ENCODE measurements at regions not wholly inside any gene's neighbourhood (a gene's known extent, or its start where the extent isn't known, plus 50 kb on each side); places are given as distances from the start of the nearest gene placed in this dataset.
"Not testable (repeated sequence)": the region's sequence is repeated elsewhere in the genome, so short reads cannot be mapped to it uniquely, and the experiment has no call there.

DNA sequence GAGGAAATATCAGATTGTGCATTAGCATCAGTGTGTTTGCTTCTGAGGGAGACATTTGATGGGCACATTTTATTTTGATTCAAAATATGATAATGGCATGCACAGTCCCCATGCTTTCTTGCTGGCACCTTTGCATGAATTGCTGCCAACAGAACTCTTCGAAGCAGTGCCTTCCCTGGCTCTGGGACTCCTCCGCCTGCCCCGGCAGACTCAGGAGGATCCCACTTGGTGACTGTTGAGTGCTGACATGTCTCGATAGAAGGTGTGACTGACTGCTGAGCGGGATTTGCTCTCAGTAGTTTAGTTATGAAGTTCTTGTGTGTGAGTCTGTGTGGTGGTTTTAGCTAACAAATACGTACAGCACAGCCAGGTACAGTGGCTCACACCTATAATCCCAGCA is 239.7 kb downstream of the FGF9 start:
- intact Hi-C loops (cut with micrococcal nuclease): loop anchor here (5.0 kb wide), 1 partner anchor 367 kb away; no protein-coding TSS in a partner anchor

DNA sequence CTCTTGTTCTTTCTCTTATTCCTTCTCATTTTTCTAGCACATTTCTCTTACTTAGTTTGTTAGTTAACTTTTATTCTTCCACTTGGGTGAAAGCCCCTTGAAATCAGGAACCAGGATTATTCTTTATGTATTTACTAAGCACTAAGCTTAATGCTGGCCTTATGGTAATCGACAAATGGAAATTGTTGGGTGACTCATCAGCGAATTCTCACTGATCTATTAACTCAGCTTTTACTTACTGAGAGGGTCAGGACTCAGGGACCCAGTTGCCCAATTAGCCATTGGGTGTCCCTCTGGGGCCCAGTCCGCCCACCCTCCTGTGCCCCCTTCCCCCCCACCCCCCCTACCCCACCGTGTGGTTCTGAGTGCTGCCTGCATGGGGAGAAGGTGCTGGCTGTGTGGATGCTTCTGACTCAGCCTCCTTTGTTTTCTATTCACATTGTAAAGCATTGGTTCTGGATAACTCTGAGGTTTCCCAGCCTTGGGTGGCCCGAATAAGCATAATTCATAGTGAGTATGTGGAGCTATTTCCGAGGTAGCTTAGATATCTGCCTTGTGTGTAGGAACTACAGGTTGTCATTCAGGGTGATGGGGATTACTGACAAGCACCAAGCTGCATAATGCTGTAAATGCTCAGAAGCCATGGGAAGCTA is 240.9 kb downstream of the FGF9 start:
- intact Hi-C loops (cut with micrococcal nuclease): loop anchor here (5.0 kb wide), 1 partner anchor 366 kb away; no protein-coding TSS in a partner anchor

DNA sequence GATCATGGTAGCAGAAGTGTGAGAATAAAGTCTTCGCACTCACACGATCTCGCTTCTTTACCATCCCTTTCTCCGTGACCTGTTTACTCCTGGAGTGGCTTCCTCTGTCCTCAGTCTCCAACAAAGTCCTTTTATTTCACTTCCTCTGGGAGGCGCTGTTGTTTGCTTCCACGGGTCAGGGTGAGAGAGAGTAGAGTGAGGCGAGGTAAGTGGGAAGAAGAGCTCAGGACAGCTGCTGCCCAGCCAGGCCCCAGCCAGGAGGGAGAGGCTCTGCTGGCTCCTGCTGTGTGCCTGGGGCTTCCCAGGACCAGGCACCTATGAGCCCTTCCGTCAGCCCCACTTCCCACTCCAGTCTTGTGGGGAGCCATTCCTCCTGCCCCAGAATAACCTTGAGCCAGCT is 242.1 kb downstream of the FGF9 start:
- intact Hi-C loops (cut with micrococcal nuclease): loop anchor here (5.0 kb wide), 1 partner anchor 364 kb away; no protein-coding TSS in a partner anchor

DNA sequence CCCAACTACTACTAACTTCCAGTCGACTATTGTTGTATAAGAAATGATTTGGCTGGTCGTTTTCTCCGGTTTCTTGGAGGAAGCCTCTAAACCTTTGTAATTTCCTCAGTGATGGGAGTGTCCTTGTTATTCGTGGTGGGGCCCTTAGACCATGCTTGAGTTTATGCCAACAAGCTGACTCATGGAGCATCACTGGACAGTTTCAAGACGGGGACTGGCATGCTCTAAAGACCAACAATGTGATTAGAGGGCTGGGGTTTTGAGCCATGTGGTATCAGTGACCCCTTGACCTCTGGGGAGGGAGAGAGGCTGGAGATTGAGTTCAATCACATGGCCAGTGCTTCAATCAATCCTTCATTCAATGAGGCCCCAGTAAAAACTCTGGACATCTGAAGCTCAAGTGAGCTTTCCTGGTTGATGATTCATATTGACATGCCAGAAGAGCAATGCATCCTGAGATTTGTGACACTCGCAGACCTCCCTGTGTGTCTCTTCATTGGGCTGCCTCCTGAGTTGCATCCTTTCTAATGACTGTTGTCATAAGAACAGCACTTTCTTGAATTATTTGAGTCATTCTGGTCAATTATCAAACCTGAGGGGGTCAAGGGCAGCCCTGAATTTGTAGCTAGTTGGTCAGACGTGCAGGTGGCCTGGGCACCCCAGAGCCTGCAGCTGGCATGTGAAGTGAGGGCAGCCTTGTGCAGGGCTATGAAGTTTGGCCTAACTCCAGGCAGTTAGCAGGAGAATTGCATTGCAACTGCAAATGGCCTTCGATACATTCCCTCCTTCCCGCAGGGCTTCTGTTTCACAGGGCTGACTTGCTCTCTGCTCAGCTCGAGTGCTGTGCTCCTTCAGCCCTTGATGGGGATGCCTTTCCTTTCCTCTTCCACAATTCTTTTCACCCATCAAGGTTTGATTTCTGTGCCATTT is 246.5 kb downstream of the FGF9 start:
- intact Hi-C loops (cut with micrococcal nuclease): no loop called here

DNA sequence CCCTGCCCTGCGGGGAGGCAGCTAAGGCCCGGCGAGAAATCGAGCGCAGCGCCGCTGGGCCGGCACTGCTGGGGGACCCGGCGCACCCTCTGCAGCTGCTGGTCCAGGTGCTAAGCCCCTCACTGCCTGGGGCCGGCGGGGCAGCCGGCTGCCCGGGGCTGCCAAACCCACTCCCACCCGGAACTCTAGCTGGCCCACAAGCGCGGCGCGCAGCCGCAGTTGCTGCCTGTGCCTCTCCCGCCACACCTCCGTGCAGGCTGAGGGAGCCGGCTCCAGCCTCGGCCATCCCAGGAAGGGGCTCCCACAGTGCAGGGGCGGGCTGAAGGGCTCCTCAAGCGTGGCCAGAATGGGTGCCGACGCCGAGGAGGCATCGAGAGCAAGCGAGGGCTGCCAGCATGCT is 249.9 kb downstream of the FGF9 start:
- intact Hi-C loops (cut with micrococcal nuclease): not testable (repeated sequence)

DNA sequence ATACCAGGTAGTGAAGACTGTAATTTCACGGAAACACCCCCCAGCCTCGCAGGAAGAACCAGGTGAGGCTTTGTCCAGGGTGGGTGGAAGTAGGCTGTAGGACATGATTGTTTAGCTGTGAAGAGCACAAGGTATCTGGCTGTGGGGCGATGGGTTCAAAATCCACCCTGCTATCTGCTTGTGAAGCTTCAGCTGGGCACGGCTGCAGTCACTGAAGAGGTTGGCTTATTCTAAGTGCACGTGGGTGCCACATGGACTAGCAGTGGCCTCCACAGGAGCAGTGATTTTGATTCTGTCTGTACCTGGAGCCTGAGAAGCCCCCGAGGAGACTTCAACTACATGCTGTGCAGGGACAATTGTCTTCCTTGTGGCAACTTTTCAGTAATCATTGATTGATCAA is 254.1 kb downstream of the FGF9 start:
- intact Hi-C loops (cut with micrococcal nuclease): no loop called here

DNA sequence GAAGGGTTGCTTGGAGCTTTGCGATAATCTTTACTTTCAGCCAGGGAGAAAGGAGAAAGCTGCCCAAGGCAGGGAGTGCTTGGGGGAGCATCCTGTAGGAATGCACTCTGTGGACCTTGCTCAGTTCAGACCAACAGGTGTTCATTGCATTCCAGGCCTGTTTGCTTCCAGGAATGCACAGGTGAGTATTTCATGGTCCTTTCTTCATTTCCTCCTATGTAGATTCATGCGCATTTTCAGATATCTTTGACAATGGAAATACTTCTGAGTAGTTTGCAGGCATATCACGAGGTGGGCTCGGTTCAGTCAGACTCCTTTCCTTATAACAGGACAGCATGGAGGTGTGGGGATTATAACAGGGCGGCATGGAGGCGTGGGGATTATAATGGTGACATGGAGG is 254.8 kb downstream of the FGF9 start:
- intact Hi-C loops (cut with micrococcal nuclease): no loop called here

DNA sequence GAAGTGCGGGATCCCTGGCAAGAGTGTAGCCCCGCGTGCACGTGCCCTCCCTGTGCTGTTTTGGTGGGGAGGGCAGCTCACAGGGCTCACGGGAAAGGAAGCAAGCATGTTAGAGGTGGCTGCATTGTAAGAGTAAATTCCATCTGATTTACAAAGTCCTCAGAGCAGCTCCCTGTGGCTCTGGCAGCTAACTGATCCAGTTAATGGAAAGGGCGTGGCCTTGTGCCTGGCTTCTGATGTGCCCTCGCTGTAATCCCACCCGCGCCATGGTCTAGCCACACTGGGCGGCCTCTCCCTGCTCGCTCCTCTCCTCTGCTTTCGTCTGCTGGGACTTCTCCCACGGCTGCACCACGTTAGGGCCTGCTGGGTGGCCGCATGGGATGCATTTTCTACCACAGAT is 258.5 kb downstream of the FGF9 start:
- intact Hi-C loops (cut with micrococcal nuclease): no loop called here

DNA sequence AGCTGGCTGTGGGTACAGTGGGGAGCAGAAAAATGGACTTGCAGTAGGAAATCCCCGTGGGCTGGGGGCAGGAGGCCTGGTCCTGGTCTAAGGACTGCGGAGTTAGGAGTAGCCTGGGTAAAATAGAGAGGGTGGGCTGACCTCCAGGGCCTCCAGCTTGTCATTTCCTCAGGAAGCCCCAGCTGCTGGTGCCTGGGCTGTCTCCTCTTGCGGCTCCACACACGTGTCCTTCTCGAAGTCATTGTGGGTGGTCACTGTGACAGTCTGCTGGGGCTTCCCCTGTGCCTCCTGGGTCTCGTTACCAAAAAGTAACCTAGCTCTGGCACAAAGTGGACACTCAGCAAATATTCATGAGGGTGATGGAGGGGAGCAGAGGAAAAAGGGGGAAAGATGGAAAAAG is 259.7 kb downstream of the FGF9 start:
- intact Hi-C loops (cut with micrococcal nuclease): no loop called here

DNA sequence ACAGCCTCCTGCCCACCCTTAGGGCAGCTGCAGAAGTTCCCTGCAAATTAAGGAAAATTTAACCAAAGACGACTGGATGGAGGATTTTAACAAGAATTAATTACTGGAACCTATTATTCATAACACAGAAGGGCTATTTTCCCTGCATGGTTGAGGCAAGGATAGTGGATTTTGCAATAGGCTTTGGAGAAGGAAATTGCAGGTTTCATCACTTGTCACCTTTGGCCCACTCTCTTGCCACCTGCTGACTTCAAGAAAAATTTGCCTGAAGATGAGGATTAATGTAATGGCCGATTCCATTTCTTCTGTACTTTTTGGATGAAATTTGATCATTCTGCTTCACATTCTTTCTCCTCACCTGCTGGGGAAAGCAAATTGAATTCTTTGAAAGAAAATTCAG is 261.7 kb downstream of the FGF9 start:
- intact Hi-C loops (cut with micrococcal nuclease): no loop called here

DNA sequence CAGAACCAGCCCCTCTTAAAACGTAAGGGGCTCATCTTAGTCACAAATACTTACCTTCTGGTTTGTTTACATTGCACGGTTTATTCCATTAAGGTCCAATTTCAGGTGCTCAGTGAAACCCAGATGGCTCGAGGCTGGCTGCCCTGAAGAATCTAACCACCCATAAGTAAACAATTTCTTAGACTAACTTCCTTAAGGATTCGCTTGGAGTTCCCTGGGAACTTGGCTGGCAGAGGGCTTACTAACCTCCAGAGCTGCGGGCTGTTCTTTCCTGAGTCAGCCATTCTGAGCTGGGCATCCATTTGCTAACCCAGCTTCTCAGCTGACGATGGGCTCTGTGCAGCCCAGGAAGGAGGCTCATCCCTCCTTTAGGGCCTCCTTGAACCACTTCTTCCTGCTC is 262.1 kb downstream of the FGF9 start:
- intact Hi-C loops (cut with micrococcal nuclease): no loop called here

DNA sequence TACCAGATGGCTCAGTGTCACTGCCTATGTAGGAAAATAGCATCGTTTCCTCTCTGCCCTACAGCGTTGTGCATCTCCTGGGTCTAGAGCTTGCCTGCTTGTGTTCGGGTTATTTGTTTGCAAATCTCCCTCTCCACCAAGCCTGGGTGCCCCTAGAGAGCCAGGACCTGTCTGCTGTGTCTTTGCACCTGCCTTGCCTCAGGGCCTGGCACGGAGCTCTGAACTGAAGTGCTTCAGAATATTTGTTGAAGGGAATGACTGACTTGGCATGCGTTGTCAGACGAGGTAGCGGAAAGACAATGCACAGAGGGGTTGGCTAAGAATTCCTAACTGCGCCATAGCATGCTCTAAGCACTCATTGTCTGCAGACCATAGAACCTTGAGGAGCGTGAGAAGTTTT is 263.4 kb downstream of the FGF9 start:
- intact Hi-C loops (cut with micrococcal nuclease): no loop called here

DNA sequence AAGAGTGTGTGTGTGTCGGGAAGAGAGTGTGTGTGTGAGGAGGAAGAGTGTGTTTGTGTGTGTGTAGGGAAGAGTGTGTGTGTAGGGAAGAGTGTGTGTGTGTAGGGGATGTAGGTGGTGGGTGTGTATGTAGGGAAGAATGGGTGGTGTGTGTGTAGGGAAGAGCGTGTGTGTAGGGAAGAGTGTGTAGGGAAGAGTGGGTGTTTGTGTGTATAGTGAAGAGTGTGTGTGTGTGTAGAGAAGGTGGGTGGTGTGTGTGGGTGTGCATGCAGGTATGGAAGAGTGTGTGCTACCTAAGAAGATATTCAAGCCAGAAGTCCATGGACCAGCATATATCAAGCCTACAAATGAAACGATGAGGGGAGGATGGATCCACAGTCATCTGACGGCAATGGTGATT is 265.8 kb downstream of the FGF9 start:
- intact Hi-C loops (cut with micrococcal nuclease): no loop called here

DNA sequence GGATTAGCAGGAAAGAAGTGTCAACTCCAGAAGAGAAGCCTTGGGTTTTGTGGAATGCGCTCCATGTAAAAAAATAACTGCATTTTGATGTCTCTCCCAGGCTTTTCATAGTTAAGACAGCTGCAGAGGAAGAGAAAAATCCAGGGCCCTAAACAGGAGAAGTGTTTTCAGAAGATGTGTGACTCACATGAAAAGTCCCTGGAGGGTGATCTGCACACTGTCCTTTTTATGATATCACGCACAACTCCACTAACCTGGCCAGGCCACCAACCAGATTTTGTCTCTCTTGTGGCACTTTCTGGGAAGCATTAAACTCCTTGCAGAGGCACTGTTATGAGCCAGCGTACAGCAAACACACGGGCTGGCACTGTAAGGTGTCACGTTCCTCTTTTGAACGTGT is 267.3 kb downstream of the FGF9 start:
- intact Hi-C loops (cut with micrococcal nuclease): no loop called here

DNA sequence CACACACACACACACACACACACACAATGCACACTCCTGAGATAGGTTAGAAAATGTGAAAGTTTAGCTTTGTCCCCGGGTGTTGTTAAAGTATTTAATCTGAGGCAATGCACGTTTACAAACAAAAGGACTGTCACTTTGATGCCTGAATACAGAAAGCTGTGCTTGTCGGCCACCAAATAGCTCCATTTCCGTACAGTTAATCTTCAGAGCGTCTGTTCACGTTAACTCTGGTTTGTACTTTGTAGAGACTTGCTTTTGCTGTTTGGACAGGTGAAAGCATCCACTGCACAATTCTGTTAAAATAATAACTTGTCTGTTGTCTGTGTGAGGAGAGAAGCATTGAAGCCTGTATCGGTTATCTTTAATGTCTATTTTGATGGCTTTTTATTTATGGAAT is 267.8 kb downstream of the FGF9 start:
- intact Hi-C loops (cut with micrococcal nuclease): no loop called here

DNA sequence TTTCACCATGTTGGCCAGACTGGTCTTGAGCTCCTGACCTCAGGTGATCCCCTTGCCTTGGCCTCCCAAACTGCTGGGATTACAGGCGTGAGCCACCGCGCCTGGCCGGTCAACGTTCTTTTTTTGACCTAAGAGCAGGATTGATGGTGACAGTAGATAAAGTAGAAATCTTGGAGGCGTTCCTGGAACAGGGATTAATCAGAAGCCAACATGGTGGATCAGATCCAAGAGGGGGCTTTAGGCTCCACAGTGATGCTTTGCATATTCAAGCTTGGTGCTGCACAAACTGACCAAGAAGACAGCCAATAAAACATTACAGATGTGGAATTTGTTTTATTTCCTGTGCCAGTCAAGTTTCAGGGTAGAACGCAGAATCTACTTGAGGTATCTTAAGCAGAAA is 271.2 kb downstream of the FGF9 start:
- intact Hi-C loops (cut with micrococcal nuclease): no loop called here

DNA sequence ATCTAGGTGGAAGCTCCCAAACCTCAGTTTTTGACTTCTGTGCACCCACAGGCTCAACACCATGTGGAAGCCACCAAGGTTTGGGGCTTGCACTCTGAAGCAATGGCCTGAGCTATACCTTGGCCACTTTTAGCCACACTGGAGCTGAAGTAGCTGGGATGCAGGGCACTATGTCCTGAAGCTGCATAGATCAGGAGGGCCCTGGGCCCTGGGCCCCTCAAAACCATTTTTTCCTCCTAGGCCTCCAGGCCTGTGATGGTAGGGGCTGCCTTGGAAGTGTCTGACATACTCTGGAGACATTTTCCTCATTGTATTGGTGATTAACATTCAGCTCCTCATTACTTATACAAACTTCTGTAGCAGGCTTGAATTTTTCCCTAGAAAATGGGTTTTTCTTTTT is 273.7 kb downstream of the FGF9 start:
- intact Hi-C loops (cut with micrococcal nuclease): no loop called here

DNA sequence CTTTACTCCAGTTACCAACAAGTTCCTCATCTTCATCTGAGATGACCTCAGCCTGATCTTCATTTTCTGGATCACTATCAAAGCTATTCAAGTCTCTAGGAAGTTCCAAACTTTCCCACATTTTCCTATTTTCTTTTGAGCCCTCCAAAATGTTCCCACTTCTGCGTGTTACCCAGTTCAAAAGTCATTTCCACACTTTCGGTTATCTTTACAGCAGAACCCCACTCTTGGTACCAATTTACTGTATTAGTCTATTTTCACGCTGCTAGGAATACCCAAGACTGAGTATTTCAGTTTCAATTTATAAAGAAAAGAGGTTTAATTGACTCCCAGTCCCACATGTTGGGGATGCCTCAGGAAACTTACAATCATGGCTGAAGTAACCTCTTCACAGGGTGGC is 274.3 kb downstream of the FGF9 start:
- intact Hi-C loops (cut with micrococcal nuclease): no loop called here

DNA sequence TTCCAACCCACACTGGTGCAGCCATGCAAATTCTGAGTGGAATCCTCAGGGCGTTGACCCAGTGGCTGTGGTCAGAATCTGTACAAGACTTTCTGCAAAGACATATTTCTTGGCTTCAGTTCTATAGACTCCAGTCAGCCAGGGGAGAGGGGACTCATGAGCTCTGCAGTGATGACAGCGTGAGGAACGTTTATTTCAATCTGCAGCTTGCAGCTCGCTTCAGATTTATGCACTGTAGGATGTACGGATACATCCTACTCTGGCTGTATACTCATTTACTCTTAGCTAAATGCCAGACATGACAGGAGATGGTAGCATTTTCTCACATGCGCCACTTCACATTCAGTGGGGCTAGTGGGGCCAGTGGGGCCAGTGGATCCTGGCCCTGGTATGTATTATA is 276.1 kb downstream of the FGF9 start:
- intact Hi-C loops (cut with micrococcal nuclease): no loop called here

DNA sequence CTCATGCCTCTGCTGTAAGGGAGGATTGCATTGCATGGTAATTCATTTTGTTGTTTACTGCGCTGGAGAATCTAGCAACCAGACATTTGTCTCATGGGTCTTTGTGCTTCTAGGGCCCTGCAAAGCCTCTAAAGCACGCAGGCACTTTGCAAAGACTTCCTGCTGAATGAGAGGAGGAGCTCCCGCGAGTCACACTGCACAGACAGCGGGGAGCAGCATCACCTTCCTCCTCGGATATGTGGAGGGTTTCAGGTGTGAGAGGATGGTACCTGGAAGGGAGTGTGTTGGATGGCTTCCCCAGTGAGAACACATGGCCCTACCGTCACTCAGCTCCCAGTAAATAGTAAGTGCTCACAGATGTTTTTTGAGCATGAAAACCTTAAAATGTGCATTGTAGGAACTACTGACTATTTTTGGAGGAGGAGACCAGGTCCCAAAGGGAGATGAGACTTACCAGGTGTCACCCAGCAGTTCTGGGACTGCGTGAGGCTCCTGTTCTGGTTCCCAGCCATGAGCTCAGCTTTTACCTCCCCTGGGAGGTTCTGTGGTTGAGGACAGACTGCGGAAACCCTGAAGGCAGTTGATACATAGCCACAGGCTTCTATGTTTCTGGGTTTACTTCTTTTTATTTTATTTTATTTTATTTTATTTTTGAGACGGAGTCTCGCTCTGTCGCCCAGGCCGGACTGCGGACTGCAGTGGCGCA is 278.0 kb downstream of the FGF9 start:
- intact Hi-C loops (cut with micrococcal nuclease): no loop called here

DNA sequence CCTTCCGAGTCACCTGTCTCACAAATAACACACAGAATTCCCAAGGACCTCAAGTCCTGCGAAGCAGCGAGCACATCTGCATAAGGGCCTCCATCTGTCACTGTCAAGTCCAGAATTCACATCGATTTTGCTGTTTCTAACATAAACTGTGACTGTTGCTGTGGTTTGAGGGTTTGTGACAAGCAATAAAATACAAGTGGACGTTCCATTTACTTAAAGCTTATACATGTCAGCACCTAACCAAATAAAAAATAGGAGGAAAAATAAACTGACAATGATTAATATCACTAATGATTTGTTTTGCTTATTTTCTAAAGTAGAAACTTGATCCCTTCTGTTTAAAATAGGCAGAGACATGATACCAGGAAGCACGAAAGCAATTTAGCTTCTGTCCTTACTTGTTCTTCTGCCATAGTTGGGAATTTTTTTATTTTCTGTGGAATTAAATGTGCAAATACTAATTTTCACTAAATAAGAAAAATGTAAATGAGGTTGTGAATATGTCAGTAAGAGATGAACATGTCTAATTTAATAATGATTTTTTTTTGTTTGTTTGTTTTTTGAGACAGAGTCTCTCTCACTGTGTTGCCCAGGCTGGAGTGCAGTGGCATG is 279.1 kb downstream of the FGF9 start:
- intact Hi-C loops (cut with micrococcal nuclease): no loop called here

DNA sequence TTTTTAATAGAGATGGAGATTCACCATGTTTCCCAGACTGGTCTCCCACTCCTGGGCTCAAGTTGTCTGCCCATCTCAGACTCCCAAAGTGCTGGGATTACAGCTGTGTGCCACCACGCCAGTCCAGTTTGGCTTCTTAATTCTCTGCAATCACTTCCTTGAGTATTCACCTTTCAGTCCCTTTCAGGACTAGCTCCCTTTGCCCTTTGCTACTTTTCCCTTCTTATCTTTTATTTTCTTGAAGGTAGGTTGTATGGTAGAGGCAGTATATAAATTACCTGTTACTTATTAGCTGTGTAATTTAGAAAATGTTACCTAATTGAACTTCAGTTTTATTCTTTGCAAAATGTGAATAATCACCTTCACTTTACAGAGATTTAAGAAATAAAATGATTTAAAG is 285.8 kb downstream of the FGF9 start:
- intact Hi-C loops (cut with micrococcal nuclease): no loop called here
